Stimulated activated CD4-positive, alpha-beta T cell treated with anti-CD3 and anti-CD28 coated beads, Interleukin-4, amount 100 ng/mL, for 48 hours (primary cell): ENCODE measurements at regions not wholly inside any gene's neighbourhood (a gene's known extent, or its start where the extent isn't known, plus 50 kb on each side); places are given as distances from the start of the nearest gene placed in this dataset.
A peak's percentile ranks its signal among the peaks of the same experiment; 100 is the strongest.

Experiments
- DNase-seq, 2 donors: peaks; one replicate each; pipeline ENCODE4 v3.0.0-alpha.2; 2020; ENCODE audit warnings: low read depth in 2 of 2

DNA sequence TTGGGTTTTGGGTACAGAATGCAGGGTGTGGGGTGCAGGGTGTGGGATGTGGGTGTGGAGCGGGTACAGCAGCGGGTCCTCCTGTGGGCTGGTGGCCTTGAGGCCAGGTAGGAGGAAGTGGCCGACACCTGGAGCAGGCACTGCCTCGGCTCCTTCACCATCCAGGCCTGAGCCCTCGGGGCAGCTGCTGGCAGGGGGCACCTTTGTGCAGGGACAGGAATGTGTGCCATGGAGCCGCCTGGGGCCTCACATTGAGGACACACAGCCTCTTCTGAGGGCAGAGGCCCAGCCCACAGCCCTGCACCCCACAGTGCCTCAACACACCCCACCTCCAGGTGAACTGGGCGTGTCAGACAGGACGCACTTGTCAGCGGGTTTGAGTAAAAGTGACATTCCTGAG, 984.0 kb downstream of the BRD1 start:
- DNase-seq, result no peak

DNA sequence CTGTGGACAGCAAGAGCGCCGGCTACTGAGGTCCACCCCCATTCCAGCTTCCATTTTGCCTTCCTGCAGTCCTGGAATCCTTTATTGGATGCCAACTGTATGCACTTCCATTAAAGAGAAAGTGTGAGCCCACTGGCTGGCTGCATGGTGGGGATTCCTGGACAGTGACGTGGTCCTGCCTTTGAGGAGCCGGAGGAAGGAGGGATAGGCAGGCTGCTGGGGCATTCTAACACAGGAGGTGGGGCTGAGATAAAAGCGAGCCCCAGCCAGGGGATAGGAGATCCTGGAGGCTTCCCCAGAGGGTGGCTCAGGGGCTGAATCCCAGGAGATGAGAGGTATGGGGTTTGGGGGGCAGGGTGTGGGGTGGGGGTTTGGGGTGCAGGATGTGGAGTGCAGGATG, 984.7 kb downstream of the BRD1 start:
- no peak for DNase-seq

DNA sequence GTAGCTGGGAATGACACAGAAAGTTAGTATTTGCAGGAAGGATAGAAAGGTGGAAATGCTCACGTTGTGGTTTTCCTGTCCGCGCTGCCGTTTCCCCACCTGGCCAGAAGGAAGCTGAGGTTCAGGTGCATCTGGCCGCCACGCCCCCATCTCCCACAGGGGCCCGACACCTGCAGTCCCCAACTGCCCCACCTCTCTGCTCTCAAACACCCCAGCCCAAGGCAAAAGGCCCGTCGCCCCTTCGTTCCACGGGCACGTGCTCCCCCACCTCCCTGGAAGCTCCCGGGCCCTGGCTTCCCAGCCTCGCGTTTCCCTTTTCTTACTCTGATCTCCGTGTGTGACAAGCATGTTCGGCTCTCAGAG, 985.1 kb downstream of the BRD1 start:
- DNase-seq, result no peak

DNA sequence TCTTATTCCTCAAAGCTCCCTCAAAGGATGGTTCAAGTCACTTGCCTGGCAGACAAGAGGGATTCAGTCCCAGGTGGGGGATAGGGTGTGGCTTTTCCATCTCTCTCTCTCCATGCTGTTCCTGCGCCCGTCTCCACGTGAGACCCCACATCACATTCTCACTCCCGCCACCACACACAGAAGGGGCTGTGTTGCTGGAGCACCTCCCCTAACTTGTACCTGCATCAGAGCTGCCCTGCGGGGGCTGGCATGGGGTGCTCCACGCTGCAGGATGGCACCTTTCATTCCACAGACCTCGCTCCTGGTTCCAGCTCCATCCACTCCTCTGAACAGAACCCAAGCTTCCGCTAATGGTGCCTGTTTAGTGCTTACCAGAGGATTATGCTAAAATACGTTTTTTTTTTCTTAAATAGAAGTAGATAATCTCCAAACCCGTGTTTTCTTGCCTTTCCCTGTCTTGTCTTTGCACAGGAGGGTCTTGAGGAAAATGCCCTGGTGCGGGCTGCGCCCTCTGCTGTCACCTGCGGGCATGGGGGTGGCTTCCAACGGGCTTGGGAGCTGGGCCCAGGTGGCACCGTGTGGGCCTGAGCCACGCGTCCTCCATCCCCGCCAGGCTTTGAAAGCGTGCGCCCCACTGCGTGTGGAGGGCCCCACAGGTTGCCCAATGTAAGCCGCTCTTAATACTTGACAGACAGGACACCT, 985.6 kb downstream of the BRD1 start:
- DNase-seq, result no peak

DNA sequence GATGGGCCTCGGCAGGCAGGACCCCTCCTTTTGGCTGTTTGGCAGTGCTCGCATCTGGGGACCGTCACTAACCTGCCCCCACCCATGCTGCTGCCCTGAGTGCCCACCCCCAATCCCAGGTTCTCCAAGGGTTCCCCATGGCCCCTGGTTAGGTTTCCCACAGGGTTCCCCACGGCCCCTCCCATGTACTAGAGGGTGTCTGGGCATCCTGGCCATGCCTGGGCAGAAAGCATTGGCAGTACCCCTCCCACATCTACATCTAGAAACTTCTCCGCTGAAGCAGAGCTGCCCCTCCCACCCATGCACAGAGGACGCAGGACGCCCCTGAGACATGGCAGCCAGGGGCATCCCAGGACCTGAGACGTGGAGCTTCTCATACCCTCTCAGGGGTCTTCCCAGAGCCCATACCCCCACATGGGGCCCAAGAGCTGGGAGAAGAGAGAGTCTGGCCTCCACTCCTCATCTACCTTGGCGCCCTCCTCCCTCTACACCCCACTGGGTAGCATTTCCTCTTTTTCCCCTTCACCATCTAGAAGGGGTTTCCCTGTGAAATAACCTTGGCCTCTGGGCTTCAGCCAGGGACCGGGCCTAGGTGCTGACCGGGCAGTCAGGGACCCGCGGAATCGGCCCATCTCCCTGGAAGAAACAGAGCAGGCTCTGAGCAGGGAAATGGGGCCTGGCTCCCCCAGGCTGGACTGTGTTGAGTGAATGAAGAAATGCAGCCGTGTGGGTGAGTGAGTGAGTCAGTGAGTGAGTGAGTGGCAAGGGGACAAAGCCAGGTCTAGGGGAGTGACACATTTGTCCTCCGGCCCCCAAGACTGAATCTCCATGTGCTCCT, 987.3 kb downstream of the BRD1 start:
- no peak for DNase-seq

DNA sequence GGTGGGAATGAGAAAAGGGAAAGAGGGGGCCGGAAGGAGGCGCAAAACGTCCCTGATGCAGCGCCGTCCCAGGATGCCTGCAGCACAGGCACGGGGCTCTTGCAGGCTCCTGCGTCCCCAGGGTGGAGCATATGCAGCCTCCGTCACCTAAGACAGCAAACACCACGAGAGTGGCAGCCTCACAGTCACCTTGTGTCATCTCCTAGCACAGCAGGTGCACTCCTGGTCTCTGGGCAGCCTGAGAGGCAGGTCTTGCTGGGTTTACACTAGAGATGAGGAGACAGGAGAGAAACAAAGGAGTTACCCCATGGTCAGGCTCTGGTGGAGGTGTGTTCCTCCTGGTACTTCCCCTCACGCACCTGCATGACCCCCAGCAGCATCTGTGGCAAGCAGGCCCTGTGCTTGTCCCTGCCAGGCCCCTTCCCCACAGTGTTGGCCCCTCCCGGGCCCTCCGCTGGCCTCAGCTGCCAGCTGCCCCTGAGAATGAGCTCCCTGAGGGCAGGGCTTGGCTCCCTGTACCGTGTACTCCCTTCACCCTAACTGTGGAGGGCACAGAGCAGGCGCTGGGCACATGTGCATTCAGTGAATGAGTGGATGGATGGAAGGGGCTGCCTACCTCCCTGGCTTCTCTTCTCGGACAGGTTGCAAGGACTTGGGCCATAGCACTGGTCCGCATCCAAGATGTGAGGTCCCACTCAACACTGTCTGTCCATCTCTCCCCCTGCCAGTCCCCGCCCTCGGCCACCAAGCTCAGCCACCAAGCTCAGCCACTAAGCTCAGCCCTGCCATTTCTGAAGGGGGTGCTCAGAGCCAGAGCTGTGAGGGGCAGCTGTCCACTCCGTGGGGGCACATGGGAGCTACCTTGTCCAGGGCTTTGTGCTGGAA, 988.6 kb downstream of the BRD1 start:
- no peak for DNase-seq

DNA sequence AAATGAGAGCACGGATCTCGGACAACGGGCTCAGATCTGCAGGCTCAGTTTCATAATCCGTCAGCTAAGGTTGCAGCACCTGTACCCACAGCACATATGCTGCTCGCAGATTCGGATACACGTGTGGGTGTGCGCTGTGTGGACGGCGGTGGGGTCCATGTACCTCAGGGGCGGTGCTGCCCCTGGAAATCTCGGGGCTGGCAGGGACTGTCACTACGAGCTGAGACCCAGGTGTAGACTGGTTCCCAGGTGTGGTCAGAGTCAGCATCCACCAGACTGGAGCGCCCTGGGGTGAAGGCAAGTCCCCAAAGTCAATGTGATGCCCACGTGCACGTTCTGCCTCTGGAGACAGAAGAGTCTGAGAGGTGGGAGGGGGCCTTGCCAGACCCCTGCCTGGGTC, 989.3 kb downstream of the BRD1 start:
- no peak for DNase-seq

DNA sequence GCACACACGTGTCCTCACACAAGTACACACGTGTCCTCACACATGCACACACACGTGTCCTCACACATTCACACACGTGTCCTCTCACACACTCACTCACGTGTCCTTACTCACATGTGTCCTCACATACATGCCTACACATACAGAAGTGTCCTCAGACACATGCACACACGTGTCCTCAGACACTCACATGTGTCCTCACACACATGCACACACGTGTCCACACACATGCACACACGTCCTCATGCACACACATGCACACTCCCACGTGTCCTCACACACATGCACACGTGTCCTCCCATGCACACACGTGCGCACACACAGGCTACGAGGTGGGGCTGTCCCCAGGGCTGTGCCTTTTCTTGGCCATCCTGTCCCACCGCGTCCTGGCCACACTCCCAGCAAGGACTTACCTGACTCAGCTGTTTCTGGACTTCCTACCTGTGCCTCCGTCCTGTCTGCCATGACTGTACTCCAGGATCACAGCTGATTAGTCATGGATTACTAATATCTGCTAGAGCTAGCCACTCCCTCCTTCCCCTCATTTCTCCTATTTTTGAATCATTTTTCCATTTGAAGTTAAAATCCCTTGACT, 990.2 kb downstream of the BRD1 start:
- no peak for DNase-seq

DNA sequence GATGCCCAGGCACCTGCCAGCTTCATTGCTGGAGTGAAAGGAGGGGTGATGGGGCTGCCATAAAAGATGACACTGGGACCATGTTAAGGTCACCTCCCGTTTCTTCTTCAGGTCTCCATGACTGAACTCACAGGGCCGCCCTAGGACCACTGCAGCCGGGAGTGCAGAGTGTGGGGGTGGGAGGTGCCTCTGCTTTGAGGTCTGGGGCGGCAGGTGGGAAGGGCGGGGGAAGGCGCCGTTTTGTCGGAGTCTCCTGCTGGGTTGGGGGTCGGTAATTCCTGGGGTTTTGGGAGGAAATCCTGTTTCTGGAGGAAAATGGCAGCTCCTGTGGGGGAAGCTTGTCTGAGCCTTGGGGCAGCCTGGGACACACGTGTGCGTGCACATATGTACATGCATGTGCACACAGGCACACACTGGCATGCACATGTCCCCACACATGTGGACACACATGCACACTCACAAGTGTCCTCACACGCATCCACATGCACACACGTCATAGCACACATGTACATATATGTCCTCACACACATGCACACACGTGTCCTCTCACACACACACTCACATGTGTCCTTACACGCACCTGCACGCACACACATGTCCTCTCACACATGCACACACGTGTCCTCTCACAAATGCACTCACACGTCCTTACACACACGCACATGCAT, 990.9 kb downstream of the BRD1 start:
- DNase-seq, result no peak

DNA sequence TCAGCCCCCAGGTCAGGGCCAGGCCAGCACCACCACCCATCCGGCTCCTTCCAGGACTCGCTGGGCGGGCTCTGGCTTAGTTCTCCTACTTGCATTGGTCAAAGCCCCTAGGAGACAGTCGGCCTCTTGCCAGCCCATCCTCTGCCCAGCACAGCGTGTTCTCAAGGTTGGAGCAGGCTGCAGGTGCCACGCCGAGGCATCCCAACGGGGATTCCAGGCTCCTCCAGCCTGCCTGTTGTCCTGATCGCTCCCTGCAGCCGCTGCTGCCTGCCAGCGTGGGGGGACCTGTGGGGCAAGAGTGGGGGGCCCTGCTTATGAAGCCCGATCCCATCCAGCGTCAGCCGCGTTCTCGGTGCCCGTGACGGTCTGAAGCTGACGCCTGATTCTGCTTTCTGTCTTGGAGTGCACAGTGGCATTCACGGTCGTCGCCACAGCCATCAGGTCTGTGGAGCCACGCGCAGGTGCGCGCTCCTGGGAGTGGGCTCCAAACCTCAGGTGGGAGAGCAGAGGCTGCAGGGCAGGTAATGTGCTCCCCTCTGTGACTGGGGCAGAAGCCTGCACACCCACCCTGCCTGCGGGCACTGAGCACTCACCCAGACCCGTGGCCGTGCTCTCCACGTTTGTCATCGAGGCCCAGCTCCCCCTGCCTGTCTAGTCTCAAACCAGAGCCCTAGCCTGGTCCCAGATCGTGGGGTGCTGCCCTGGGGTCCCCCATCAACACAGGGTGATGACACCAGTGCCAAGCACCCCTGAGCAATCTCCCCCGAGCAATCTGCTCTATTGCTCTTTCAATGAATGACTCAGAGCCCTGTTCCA, 991.6 kb downstream of the BRD1 start:
- DNase-seq, result no peak

DNA sequence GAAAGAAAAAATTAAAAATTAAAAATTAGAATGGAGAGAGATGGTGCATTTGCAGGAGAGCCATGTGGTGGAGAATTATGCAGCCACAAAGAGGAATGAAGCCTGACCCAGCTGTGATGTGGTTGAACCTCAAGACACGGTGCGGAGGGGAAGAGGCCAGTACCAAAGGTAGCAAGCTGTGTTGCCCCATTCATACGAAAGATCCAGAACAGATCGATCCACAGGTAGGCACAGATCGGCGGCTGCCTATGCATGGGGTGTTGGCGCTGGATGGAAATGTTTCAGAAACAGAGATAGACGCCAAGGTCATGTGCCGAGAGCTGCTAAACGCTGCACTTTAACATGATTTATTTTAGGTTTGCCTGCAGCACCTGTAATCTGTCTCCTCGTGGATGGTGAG, 992.3 kb downstream of the BRD1 start:
- no peak for DNase-seq

DNA sequence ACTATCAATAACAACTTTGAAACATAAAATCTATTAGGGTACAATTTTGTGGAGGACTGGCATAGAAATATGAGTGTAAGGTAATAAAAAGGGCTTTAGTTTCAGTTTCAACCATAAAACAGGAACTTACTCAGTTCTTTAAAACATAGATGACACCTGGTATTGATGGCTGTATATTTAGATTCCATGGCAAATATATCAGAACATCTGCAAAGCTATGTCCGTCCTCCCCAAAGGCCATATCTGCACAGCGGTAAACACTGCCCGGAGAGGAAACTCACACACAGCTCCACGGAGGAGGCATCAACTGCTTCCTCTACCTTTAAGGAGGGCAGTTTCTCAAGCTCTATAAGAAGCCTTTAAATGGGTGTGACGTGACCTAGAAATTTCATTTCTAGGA, 993.3 kb downstream of the BRD1 start:
- no peak for DNase-seq

DNA sequence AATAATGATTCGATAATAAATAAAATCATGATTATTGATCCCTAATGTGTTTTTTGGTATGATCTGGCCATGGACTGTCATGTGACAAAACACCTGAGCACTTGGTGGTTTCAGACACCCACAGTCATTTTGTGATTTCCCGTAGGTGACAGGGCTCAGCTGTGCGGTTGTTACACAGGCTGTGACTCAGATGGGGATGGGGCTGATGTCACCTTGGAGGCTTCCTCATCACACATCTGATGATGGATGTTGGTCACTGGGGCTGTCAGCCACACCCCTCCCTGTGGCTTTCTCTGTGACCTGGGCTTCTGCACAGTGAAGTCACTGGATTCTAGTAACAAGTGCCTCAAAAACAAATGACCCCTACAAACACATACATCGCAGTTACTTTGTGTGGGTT, 995.1 kb downstream of the BRD1 start:
- peak; percentile 3 to 7 for DNase-seq

DNA sequence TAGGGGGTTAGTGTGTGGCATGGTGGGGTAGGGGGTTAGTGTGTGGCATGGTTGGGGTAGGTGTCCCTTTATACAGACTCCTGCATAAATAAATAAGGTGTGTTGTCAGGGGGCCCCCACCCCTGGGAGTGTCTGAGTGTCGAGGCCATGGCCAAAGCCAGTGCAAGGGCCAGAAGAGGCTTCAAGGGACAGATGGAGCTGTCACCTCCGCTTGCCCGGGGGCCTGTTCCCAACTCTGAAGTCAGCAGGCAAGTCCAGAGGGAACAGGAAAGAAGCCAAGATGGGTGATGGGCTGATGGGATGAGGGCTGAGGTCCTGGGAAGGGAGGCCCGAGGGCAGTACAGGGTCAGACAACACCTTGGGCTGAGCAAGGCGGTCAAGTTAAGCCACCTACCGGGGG, 997.8 kb downstream of the BRD1 start:
- no peak for DNase-seq

DNA sequence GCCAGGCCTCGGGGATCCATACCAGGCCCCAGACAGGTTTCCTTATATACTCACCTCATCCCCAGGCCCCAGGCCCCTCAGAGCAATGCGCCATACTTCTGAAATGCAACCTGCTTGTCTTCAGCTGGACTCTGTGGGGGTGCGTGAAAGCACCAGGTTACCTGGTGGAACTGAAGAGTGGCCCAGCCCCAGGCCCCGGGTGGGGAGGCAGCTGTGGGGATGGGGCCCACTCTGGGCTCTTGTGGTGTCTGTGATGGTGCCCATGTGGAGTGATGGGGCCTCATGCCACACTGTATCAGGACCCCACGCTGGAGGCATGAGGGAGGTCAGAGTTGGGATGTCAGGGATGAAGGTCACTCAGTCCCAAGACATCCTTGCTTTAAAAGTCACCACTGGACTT, 999.0 kb downstream of the BRD1 start:
- DNase-seq, result no peak

DNA sequence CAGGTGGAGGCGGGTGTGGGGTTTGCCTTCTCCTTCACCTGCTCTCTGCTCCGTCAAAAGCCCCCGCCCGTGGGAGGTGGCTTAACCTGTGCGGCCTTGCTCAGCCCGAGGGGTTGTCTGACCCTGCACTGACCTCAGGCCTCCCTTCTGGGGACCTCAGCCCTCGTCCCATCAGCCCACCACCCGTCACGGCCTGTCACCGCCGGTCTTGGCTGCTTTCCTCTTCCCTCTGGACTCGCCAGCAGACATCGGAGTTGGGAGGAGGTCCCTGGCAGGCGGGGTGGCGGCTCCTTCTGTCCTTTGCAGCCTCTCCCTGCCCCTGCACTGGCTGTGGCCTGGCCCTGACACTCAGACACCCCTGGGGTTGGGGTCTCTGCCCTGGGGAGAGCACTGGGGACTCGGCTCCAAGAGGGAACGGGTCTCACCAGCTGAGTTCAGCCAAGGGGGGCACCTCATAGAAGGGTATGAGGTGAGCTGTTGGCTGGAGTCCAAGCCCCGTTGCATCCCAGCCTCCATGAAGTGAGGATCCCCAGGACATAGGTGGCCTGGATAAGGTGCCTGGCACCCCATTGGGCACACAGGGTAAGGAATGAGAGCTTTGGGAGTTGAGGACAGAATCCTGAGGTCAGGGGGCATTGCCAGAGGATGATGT, 999.6 kb downstream of the BRD1 start:
- no peak for DNase-seq

DNA sequence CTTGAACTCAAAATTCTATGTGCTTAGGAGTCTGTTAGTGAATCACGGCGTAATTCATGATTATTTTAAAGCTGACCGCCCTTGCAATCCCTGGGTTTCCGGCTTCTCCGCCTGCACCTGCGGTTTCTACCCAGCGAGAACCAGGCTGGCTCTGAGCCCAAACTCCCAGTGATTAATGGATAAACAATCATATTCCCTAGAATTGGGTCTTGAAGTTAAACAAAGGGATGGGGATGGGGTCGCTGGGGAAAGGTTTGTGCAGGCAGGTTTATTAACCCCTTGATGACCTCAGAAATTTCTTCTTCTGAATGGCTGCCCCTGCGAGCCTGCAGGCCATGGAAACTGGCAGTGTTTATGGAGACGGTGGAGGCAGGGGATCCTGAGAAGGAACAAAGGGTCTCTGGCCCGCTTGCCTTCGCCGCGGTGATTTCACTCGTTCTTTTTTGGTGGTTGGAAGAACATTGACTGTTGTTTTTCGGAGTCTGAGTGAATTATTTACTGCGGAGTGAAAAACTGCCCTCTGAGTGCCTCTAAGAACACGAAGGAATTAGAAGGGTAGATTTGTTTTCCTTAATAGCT, 1000.3 kb downstream of the BRD1 start:
- DNase-seq, result no peak

DNA sequence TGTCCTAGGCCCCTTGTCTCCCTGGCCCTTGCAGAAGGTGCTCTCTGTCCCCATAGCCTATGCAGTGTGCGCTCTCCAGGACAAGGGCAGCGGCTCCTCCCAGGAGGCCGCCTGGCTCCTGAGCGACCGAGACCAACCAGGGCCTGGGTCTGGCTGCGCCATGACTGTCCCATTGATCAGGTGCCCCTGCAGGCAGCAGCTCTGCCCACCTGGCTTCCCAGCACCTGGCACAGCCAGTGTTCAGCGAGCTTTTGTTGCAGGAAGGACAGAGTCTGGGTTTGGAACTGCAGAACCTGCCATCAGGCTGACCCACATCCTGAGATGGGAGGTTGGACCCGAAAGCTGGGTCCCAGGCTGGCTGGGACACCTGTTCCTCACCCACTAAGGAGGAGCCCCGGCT, 1001.1 kb downstream of the BRD1 start:
- DNase-seq, result no peak

DNA sequence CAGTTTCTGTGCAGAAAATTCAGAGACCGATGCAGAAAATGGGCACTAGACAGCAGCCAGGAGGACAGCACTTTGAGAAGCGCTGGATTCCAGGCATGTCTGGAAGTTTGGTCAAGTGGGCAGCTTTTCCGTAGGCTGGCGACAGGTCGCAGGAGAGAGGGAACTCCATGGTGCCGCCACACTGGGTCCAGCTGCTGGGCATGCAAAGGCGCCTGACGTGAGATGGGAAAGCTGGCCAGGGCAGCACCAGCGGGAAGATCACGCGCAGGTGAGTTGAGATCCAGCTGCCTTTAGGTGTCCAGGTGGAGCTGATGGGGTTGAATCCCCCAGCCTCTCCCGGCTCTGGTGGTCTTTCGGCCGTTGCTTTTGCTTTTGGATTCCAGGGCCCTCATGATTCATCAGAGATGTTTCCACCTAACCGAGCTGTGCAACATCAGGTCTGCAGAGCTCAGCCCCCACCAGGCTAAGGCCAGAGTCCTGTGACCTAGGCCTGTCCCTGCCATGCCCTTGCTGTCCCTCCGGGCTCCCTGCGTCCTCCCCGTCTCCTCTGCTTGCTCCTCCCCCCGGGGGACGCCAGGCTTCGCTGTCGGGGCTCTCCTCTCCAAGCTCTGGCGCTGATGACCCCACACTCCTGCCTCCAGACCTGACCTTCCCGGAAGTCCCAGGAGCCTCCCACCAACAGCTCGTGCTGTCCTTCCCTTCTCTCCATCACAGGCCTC, 1001.7 kb downstream of the BRD1 start:
- no peak for DNase-seq
